ENCODE measurements at regions not wholly inside any gene's neighbourhood (a gene's known extent, or its start where the extent isn't known, plus 50 kb on each side); places are given as distances from the start of the nearest gene placed in this dataset.

- no CpG with 5 or more reads among the region's 1 CpG for WGBS (ENCODE audit: extremely low coverage, insufficient read length, low lambda C conversion rate)
Observed at GRCh38 chr7:41148521-41148951, 554.4 kb downstream of the INHBA start.

More at GRCh38 chr7:41148521-41148951, 554.4 kb downstream of the INHBA start:
- no peak for DNase-seq
- H3K79me1 ChIP-seq (ENCODE audit: insufficient read depth, low read depth, low read length, poor library complexity, severe bottlenecking), result no peaks in the 10 kb centered on the region
- no peak overlapping the region for H4K8ac ChIP-seq (replicated peaks; ENCODE audit: insufficient read length, low read depth, low read length)
- H3K79me2 ChIP-seq (ENCODE audit: insufficient read depth, low read length), result no peaks in the 10 kb centered on the region
- H3K27me3 ChIP-seq (ENCODE audit: insufficient read depth, low read length), result no peaks in the 10 kb centered on the region
- H4K5ac ChIP-seq (ENCODE audit: insufficient read length, low read depth, low read length), result no peak overlapping the region
- Mint-ChIP-seq H3K36me3 (ENCODE audit: insufficient read depth in 1 of 3, low read depth in 3 of 3) (no peaks in the 10 kb centered on the region), H3K27ac (no peak overlapping the region), H3K27me3 (ENCODE audit: low read depth) (no peaks in the 10 kb centered on the region; the same call in 1 of the 2 replicates), H3K4me1 (peaks cover 0 to 7% of the 10 kb centered on the region in 2 experiments; a peak in 2 of 4 replicates), H3K4me3 (no peak overlapping the region), H3K9me3 (no peaks in the 10 kb centered on the region)
- TF ChIP-seq CTCF (conservative IDR thresholded peaks at IDR 0.05), result no peak
- no peak overlapping the region for H3K18ac ChIP-seq (ENCODE audit: insufficient read length, low read depth, low read length)
- H3K27ac ChIP-seq (ENCODE audit: insufficient read length, low read depth, low read length), result no peak overlapping the region
- H3K4ac ChIP-seq (ENCODE audit: low read depth, low read length), result no peak overlapping the region
- no peak overlapping the region for H3K14ac ChIP-seq (ENCODE audit: insufficient read depth, low read length)
- H4K91ac ChIP-seq (ENCODE audit: insufficient read length, low read depth, low read length), result no peak overlapping the region
- H3T11ph ChIP-seq (ENCODE audit: low read length), result no peak overlapping the region
- no peak overlapping the region for H2BK5ac ChIP-seq (ENCODE audit: insufficient read length, low read length)
- no peak overlapping the region for H3K9ac ChIP-seq (ENCODE audit: extremely low read depth, insufficient read length, low read length)
- H2AK5ac ChIP-seq (ENCODE audit: insufficient read length, low read length), result no peak overlapping the region
- no peak overlapping the region for H3K23ac ChIP-seq (ENCODE audit: insufficient read length, low read depth, low read length)
- peaks cover 3% of the 10 kb centered on the region; the same call in 1 of the 2 replicates for H3K4me1 ChIP-seq (ENCODE audit: insufficient read depth, low read length)
- H3K4me2 ChIP-seq (ENCODE audit: insufficient read depth, insufficient read length, low read length), result no peak overlapping the region
- H2BK120ac ChIP-seq (ENCODE audit: low read depth, low read length, poor library complexity, severe bottlenecking), result no peak overlapping the region
- H3K56ac ChIP-seq (ENCODE audit: insufficient read length, low read depth, low read length), result no peak overlapping the region
- no peak overlapping the region for H2BK15ac ChIP-seq (ENCODE audit: low read depth, low read length)
- H2BK20ac ChIP-seq (ENCODE audit: low read depth, low read length, poor library complexity, severe bottlenecking), result no peak overlapping the region
- no peaks in the 10 kb centered on the region for H3K9me3 ChIP-seq (ENCODE audit: control insufficient read depth, low read depth, low read length)
- H3K23me2 ChIP-seq (ENCODE audit: insufficient read length, low read depth, low read length, poor library complexity, severe bottlenecking), result no peaks in the 10 kb centered on the region
- no peaks in the 10 kb centered on the region for H4K20me1 ChIP-seq (ENCODE audit: control insufficient read depth, insufficient read depth, insufficient read length)
- no peak overlapping the region for H2BK12ac ChIP-seq (ENCODE audit: insufficient read length, low read depth, low read length)
- no peak overlapping the region for H2AFZ ChIP-seq (ENCODE audit: low read length)

Measured in H9 (cell line).